ENCODE measurements at regions not wholly inside any gene's neighbourhood (a gene's known extent, or its start where the extent isn't known, plus 50 kb on each side); places are given as distances from the start of the nearest gene placed in this dataset.

DNA sequence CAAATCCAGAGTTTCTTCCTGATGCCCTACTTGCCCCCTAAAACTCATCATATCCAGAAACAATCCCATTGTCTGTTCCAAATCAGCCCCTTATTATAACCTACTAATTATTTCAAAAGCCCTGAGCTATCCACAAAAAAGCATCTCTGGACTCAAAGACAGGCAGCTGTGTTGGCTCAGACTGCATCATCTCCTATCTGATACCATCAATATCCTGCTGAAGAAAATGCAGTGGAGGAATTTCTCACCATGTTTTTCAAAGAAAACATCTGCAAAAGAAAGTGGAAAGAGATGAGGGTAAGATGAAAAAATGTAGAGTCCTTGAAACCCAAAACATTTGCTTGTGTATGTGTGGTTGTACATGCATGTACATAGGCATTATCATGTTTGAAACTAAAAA is 153.0 kb upstream of the DEFB112 start:
- in situ Hi-C loops (cut with MboI; ENCODE audit: low sequenced_read_pairs, unreplicated experiment): no loop called here
- no peak for DNase-seq (ENCODE audit: low spot score)
- TF ChIP-seq, protein P1, sequence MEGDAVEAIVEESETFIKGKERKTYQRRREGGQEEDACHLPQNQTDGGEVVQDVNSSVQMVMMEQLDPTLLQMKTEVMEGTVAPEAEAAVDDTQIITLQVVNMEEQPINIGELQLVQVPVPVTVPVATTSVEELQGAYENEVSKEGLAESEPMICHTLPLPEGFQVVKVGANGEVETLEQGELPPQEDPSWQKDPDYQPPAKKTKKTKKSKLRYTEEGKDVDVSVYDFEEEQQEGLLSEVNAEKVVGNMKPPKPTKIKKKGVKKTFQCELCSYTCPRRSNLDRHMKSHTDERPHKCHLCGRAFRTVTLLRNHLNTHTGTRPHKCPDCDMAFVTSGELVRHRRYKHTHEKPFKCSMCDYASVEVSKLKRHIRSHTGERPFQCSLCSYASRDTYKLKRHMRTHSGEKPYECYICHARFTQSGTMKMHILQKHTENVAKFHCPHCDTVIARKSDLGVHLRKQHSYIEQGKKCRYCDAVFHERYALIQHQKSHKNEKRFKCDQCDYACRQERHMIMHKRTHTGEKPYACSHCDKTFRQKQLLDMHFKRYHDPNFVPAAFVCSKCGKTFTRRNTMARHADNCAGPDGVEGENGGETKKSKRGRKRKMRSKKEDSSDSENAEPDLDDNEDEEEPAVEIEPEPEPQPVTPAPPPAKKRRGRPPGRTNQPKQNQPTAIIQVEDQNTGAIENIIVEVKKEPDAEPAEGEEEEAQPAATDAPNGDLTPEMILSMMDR (IDR thresholded peaks at IDR 0.05; ENCODE audit: borderline replicate concordance, control extremely low read depth, extremely low read depth, insufficient read depth, missing control alignments): no peak

GRCh38 chr6:50211582-50211981 is 161.9 kb upstream of the DEFB112 start:
- in situ Hi-C loops (cut with MboI; ENCODE audit: low sequenced_read_pairs, unreplicated experiment): no loop called here
- no peak for DNase-seq (ENCODE audit: low spot score)
- TF ChIP-seq, protein P1 (IDR thresholded peaks at IDR 0.05; ENCODE audit: borderline replicate concordance, control extremely low read depth, extremely low read depth, insufficient read depth, missing control alignments): no peak

- in situ Hi-C loops (cut with MboI; ENCODE audit: low sequenced_read_pairs, unreplicated experiment): no loop called here
- no peak for DNase-seq (ENCODE audit: low spot score)
Measured at GRCh38 chr6:50213146-50213545, 163.4 kb upstream of the DEFB112 start.

DNA sequence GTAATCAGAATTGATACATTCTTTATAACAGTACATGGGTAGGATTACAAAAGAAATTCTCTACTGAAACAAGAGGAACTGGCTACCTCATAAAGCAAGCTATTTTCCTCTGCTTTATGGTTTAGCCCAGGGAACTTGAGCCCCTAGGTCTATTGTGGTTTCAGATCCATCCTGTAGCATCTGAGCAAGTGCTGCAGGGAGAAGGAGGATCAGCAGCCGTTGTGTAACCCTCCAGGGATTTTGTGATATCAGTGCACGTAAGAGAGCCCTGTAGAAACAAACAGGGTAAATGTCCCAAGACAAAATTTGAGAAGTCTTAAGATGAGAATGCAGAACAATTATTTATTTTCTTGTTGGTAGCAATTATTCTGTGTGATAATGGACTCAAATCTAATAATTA is 165.2 kb upstream of the DEFB112 start:
- in situ Hi-C loops (cut with MboI; ENCODE audit: low sequenced_read_pairs, unreplicated experiment): no loop called here
- DNase-seq (ENCODE audit: low spot score): no peak
- TF ChIP-seq, protein P1 (IDR thresholded peaks at IDR 0.05; ENCODE audit: borderline replicate concordance, control extremely low read depth, extremely low read depth, insufficient read depth, missing control alignments): no peak

More at GRCh38 chr6:50213146-50213545, 163.4 kb upstream of the DEFB112 start:
- TF ChIP-seq, protein P1 (IDR thresholded peaks at IDR 0.05; ENCODE audit: borderline replicate concordance, control extremely low read depth, extremely low read depth, insufficient read depth, missing control alignments): no peak

GRCh38 chr6:50217841-50218240 is 168.1 kb upstream of the DEFB112 start:
- in situ Hi-C loops (cut with MboI; ENCODE audit: low sequenced_read_pairs, unreplicated experiment): no loop called here
- no peak for DNase-seq (ENCODE audit: low spot score)
- TF ChIP-seq, protein P1 (IDR thresholded peaks at IDR 0.05; ENCODE audit: borderline replicate concordance, control extremely low read depth, extremely low read depth, insufficient read depth, missing control alignments): no peak

GRCh38 chr6:50236164-50236563 is 186.4 kb upstream of the DEFB112 start:
- TF ChIP-seq, protein P1 (IDR thresholded peaks at IDR 0.05; ENCODE audit: borderline replicate concordance, control extremely low read depth, extremely low read depth, insufficient read depth, missing control alignments): no peak
- no peak for DNase-seq (ENCODE audit: low spot score)
- in situ Hi-C loops (cut with MboI; ENCODE audit: low sequenced_read_pairs, unreplicated experiment): no loop called here

GRCh38 chr6:50239853-50240252 is 190.1 kb upstream of the DEFB112 start:
- no peak for DNase-seq (ENCODE audit: low spot score)
- in situ Hi-C loops (cut with MboI; ENCODE audit: low sequenced_read_pairs, unreplicated experiment): no loop called here
- TF ChIP-seq, protein P1 (IDR thresholded peaks at IDR 0.05; ENCODE audit: borderline replicate concordance, control extremely low read depth, extremely low read depth, insufficient read depth, missing control alignments): no peak
